GM12874 (cell line): ENCODE measurements at regions not wholly inside any gene's neighbourhood (a gene's known extent, or its start where the extent isn't known, plus 50 kb on each side); places are given as distances from the start of the nearest gene placed in this dataset.

Source experiments
- CTCF ChIP-seq: IDR thresholded peaks from 2 replicates; pipeline ENCODE4 v1.5.1; 2011; ENCODE audit warnings: low read depth, mild to moderate bottlenecking, control low read depth, low read length, moderate library complexity; ENCODE audit not compliant: insufficient read depth

GRCh38 chr18:41798879-41799278 is 156.2 kb upstream of the PIK3C3 start:
- no peak for TF ChIP-seq CTCF

DNA sequence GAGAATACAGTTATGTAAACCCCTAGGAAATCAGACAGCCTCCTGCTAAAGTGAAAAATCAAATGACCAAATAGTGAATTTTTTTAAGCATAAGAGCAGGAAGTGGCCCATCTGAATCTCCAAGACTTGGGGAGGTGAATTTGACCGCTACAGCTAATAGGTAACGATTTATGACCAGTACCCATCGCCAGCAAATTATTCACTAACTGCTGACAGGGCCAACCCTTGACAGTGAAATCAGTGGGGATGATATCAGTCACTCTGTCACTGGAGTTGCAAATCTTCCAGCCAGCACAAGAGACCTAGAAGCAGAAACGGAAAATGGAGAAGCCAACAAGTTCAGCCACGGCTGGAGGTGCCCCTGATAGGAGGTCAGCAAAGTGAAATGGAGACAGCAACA is 164.3 kb upstream of the PIK3C3 start:
- TF ChIP-seq CTCF = no peak

- TF ChIP-seq CTCF = no peak
These were observed 166.0 kb upstream of the PIK3C3 start for GRCh38 chr18:41789001-41789400.

DNA sequence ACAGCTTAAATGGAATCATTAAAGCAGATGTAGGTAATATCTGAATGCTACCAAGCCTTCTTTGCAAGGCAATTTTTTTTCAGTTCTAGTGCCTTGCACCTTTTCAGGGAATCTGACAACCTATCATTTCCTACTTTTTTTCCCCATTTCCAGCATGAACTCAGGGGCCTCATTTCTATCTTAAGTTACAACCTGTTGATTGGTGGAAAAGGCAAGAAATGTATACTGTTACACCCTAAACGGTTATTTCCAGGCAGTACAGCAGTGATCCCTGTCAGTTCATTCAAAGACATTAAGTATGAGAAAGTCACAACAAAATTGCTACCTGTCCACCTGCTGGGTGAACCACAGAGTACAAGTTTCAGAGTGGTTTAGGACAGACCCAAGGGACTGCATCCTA is 171.2 kb upstream of the PIK3C3 start:
- TF ChIP-seq CTCF = no peak

DNA sequence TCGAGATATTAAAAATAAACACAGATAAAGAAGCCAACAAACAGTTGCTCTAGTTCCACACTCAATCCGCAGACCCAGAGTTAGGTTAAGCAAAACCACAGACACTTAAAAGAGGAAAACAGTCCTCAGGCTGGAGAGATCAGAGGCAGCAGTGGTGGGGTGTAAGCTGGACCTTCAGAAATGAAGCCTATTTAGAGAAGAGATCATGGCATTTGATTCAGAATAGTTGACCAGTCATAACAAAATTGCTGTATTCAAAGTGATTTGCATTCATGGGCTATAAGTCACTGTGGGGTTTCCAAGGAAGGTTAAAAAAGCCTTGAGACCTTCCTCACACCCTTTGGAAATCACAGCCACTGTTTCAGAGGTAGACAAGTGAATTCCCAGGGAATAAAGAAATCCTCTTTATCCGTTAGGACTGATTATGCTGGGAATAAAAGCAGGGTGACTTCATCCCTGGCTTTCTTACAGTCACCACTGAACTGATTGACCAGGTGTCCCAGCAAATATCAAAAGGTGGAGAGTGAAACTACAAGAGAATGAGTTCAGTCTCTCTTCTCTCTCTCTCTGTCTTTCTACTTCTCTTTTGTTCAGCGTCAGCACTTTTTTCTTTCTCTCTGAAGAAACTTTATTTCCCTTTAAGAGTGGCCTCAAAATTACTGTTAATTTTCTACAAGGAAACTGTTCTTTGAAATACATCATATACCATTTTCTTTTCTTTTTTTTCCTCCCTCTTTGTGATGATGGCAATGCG is 171.8 kb upstream of the PIK3C3 start:
- no peak for TF ChIP-seq CTCF

GRCh38 chr18:41771973-41772372 is 183.1 kb upstream of the PIK3C3 start:
- TF ChIP-seq CTCF = no peak

DNA sequence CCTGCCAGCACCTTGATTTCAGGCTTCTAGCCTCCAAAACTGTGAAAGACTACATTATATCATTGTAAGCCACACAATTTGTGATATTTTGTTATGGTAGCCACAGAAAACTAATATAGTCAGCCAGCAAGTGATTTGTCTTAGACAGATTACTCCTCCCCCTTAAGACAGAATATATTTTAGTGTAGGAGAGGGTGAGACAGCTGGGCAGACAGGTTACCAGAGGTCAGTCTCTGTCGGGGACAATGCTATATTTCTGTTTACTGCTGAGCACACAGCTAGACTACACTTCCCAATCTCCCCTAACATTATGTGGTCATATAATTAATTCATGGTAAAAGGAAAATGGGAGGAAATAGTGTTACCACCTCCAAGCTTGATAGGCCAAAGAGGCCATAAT is 185.8 kb upstream of the PIK3C3 start:
- TF ChIP-seq CTCF = no peak
